ENCODE measurements at regions not wholly inside any gene's neighbourhood (a gene's known extent, or its start where the extent isn't known, plus 50 kb on each side); places are given as distances from the start of the nearest gene placed in this dataset.

DNA sequence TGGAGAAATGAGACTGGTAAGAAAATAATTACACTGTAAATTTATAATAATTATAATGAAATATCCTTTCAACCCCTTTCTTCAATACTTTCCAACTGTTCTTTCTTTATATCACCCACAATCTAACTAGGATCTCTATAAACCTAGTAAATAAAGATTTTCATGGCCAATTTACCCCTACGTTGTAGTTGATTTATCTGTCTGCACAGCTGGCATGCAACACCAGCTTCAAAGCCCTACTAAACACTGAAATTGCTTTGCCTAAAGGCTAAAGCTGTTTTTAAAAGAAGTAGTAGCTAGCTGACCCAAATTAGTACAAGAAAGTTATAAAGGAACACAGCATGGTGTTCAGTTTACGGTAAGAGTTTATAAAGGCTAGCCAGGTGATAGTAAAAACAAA lies 140.1 kb downstream of the NOL4 start:
- H3K27me3 ChIP-seq (ENCODE audit: control insufficient read depth in 2 of 2, insufficient read depth in 2 of 2, low read length in 2 of 2) = no peaks in the 10 kb centered on the region
- H3K79me2 ChIP-seq (ENCODE audit: control insufficient read depth, insufficient read depth, low read length) = no peaks in the 10 kb centered on the region
- no peak for DNase-seq (ENCODE audit: low read depth, low spot score)
- H4K20me1 ChIP-seq (replicated peaks; ENCODE audit: control insufficient read depth, extremely low read depth, insufficient read depth, low read length) = no peaks in the 10 kb centered on the region
- no TSS peak for BruUV-seq (replicated peaks)
- H3K4me1 ChIP-seq (ENCODE audit: control insufficient read depth, extremely low read depth, insufficient read depth, low read length) = no peaks in the 10 kb centered on the region
- H3K4me3 ChIP-seq (replicated peaks in 1 of 3; ENCODE audit: insufficient read depth in 1 of 3, low read depth in 1 of 3, low read length in 3 of 3) = no peak overlapping the region
- no peak overlapping the region for H3K27ac ChIP-seq (ENCODE audit: insufficient read depth, low read depth, low read length)
- no peaks in the 10 kb centered on the region for H3K9me3 ChIP-seq (replicated peaks; ENCODE audit: control insufficient read depth, insufficient read depth, low read length)
- ChIA-PET POLR2A (no interaction called here), CTCF (no interaction called here)
- intact Hi-C loops (cut with micrococcal nuclease) = no loop called here
- H3K4me2 ChIP-seq (ENCODE audit: insufficient read depth, low read length) = no peak overlapping the region
- TF ChIP-seq, protein P1, sequence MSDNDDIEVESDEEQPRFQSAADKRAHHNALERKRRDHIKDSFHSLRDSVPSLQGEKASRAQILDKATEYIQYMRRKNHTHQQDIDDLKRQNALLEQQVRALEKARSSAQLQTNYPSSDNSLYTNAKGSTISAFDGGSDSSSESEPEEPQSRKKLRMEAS (IDR thresholded peaks at IDR 0.05; ENCODE audit: insufficient read depth, insufficient read length) = no peak
- TF ChIP-seq GATA2 (IDR thresholded peaks at IDR 0.05; ENCODE audit: insufficient read depth, insufficient read length, low read depth, low read length) (no peak), JUN (IDR thresholded peaks at IDR 0.05; ENCODE audit: borderline replicate concordance, insufficient read depth, insufficient read length, low read depth) (no peak), FOS (IDR thresholded peaks at IDR 0.05; ENCODE audit: borderline replicate concordance, insufficient read depth, low read length) (no peak), EZH2 (IDR thresholded peaks at IDR 0.05; ENCODE audit: borderline replicate concordance, low read depth, low read length, severe bottlenecking) (no peak), MYC (IDR thresholded peaks at IDR 0.05; ENCODE audit: low read depth, low read length) (no peak), POLR2A (IDR thresholded peaks at IDR 0.05; ENCODE audit: low read depth, low read length) (no peak), POLR2AphosphoS5 (IDR thresholded peaks at IDR 0.05; ENCODE audit: insufficient read depth, low read depth, low read length) (no peak)
- TF ChIP-seq, protein P2, sequence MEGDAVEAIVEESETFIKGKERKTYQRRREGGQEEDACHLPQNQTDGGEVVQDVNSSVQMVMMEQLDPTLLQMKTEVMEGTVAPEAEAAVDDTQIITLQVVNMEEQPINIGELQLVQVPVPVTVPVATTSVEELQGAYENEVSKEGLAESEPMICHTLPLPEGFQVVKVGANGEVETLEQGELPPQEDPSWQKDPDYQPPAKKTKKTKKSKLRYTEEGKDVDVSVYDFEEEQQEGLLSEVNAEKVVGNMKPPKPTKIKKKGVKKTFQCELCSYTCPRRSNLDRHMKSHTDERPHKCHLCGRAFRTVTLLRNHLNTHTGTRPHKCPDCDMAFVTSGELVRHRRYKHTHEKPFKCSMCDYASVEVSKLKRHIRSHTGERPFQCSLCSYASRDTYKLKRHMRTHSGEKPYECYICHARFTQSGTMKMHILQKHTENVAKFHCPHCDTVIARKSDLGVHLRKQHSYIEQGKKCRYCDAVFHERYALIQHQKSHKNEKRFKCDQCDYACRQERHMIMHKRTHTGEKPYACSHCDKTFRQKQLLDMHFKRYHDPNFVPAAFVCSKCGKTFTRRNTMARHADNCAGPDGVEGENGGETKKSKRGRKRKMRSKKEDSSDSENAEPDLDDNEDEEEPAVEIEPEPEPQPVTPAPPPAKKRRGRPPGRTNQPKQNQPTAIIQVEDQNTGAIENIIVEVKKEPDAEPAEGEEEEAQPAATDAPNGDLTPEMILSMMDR (IDR thresholded peaks at IDR 0.05; ENCODE audit: extremely low read depth in 1 of 2, insufficient read depth in 1 of 2, low read depth in 1 of 2, low read length in 2 of 2) = no peak
- FAIRE-seq = no peak
- H2AFZ ChIP-seq (ENCODE audit: low read depth, low read length) = no peak overlapping the region
- no peaks in the 10 kb centered on the region for H3K9me1 ChIP-seq (replicated peaks; ENCODE audit: control insufficient read depth, extremely low read depth, insufficient read depth, low read length)
- dilution Hi-C loops (cut with MboI; ENCODE audit: extremely low pct_ligation_motif_present, low sequenced_read_pairs) = no loop called here
- no peaks in the 10 kb centered on the region for H3K36me3 ChIP-seq (ENCODE audit: control insufficient read depth in 2 of 2, extremely low read depth in 1 of 2, insufficient read depth in 2 of 2, low read length in 2 of 2)
- no peak overlapping the region for H3K9ac ChIP-seq (replicated peaks; ENCODE audit: extremely low read depth, insufficient read depth, low read length)

Data from endothelial cell of umbilical vein (primary cell).